HG02981 (cell line): ENCODE measurements at regions not wholly inside any gene's neighbourhood (a gene's known extent, or its start where the extent isn't known, plus 50 kb on each side); places are given as distances from the start of the nearest gene placed in this dataset.
A peak's percentile ranks its signal among the peaks of the same experiment; 100 is the strongest.
"Not testable (repeated sequence)": the region's sequence is repeated elsewhere in the genome, so short reads cannot be mapped to it uniquely, and the experiment has no call there.

ENCODE experiments used
- ATAC-seq: cut with Tn5 transposase; IDR thresholded peaks from one replicate; pipeline ENCODE4 v1.9.1; 2021; ENCODE audit warnings: mild to moderate bottlenecking, moderate library complexity; ENCODE audit not compliant: unreplicated experiment

- no peak for ATAC-seq
These were observed 147.9 kb upstream of the ABI3BP start for GRCh38 chr3:101141135-101141534.

GRCh38 chr3:101138817-101139216 lies 145.6 kb upstream of the ABI3BP start:
- no peak for ATAC-seq

GRCh38 chr3:101134331-101134730 lies 141.1 kb upstream of the ABI3BP start:
- ATAC-seq = no peak

GRCh38 chr3:101133652-101134051 lies 140.4 kb upstream of the ABI3BP start:
- peak; percentile 80 for ATAC-seq

GRCh38 chr3:101133197-101133596 lies 140.0 kb upstream of the ABI3BP start:
- not testable (repeated sequence) for ATAC-seq

- ATAC-seq = no peak
These were observed 138.5 kb upstream of the ABI3BP start for GRCh38 chr3:101131767-101132166.

GRCh38 chr3:101128786-101129185 lies 135.6 kb upstream of the ABI3BP start:
- no peak for ATAC-seq

GRCh38 chr3:101128001-101128400 lies 134.8 kb upstream of the ABI3BP start:
- ATAC-seq = no peak

GRCh38 chr3:101124125-101124524 lies 130.9 kb upstream of the ABI3BP start:
- ATAC-seq = no peak

- ATAC-seq = no peak
These were observed 129.9 kb upstream of the ABI3BP start for GRCh38 chr3:101123081-101123480.

- ATAC-seq = no peak
These were observed 129.5 kb upstream of the ABI3BP start for GRCh38 chr3:101122681-101123080.

GRCh38 chr3:101120039-101120438 lies 126.8 kb upstream of the ABI3BP start:
- no peak for ATAC-seq

- ATAC-seq = no peak
These were observed 126.3 kb upstream of the ABI3BP start for GRCh38 chr3:101119535-101119934.

GRCh38 chr3:101117980-101118379 lies 124.8 kb upstream of the ABI3BP start:
- ATAC-seq = no peak

- no peak for ATAC-seq
These were observed 124.2 kb upstream of the ABI3BP start for GRCh38 chr3:101117465-101117864.

GRCh38 chr3:101110295-101110694 lies 117.1 kb upstream of the ABI3BP start:
- ATAC-seq = not testable (repeated sequence)

- ATAC-seq = no peak
These were observed 111.1 kb upstream of the ABI3BP start for GRCh38 chr3:101104321-101104720.

- no peak for ATAC-seq
These were observed 109.6 kb upstream of the ABI3BP start for GRCh38 chr3:101102678-101103296.

GRCh38 chr3:101100361-101101009 lies 107.3 kb upstream of the ABI3BP start:
- ATAC-seq = no peak

- no peak for ATAC-seq
These were observed 106.6 kb upstream of the ABI3BP start for GRCh38 chr3:101099791-101100190.

- no peak for ATAC-seq
These were observed 103.2 kb upstream of the ABI3BP start for GRCh38 chr3:101096444-101096843.

GRCh38 chr3:101095693-101096430 lies 102.6 kb upstream of the ABI3BP start:
- no peak for ATAC-seq
